ENCODE measurements at regions not wholly inside any gene's neighbourhood (a gene's known extent, or its start where the extent isn't known, plus 50 kb on each side); places are given as distances from the start of the nearest gene placed in this dataset.

GRCh38 chr4:123750044-123750443, 353.4 kb downstream of the SPRY1 start:
- TF ChIP-seq CTCF (IDR thresholded peaks at IDR 0.05; ENCODE audit: low read length) (no peak), EZH2 (optimal IDR thresholded peaks at IDR 0.05; ENCODE audit: low read depth, low read length) (no peak)

Data from MM.1S (cell line).